ENCODE measurements at regions not wholly inside any gene's neighbourhood (a gene's known extent, or its start where the extent isn't known, plus 50 kb on each side); places are given as distances from the start of the nearest gene placed in this dataset.

- Histone ChIP-seq H3K4me1 (no peaks in the 10 kb centered on the region), H3K36me3 (no peaks in the 10 kb centered on the region), H3K4me3 (no peak overlapping the region), H3K27ac (no peak overlapping the region), H3K9me3 (no peaks in the 10 kb centered on the region), H3K27me3 (no peaks in the 10 kb centered on the region)
- no peak for ATAC-seq (ENCODE audit: low FRiP score in 2 of 2)
- WGBS, 2 donors, result 93 to 98% methylated on average over 2 of the region's 2 CpGs
- TF ChIP-seq, protein P1, sequence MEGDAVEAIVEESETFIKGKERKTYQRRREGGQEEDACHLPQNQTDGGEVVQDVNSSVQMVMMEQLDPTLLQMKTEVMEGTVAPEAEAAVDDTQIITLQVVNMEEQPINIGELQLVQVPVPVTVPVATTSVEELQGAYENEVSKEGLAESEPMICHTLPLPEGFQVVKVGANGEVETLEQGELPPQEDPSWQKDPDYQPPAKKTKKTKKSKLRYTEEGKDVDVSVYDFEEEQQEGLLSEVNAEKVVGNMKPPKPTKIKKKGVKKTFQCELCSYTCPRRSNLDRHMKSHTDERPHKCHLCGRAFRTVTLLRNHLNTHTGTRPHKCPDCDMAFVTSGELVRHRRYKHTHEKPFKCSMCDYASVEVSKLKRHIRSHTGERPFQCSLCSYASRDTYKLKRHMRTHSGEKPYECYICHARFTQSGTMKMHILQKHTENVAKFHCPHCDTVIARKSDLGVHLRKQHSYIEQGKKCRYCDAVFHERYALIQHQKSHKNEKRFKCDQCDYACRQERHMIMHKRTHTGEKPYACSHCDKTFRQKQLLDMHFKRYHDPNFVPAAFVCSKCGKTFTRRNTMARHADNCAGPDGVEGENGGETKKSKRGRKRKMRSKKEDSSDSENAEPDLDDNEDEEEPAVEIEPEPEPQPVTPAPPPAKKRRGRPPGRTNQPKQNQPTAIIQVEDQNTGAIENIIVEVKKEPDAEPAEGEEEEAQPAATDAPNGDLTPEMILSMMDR (IDR thresholded peaks at IDR 0.05), result no peak
- TF ChIP-seq POLR2A (IDR thresholded peaks at IDR 0.05) (no peak), EP300 (IDR thresholded peaks at IDR 0.05) (no peak), POLR2AphosphoS5 (IDR thresholded peaks at IDR 0.05) (no peak)
- DNase-seq, result no peak
Observed at GRCh38 chr17:69919789-69920188, 155.2 kb upstream of the KCNJ16 start.

GRCh38 chr17:69921046-69921445, 154.0 kb upstream of the KCNJ16 start:
- Histone ChIP-seq H3K9me3 (no peaks in the 10 kb centered on the region), H3K4me1 (no peaks in the 10 kb centered on the region), H3K27me3 (no peaks in the 10 kb centered on the region), H3K36me3 (no peaks in the 10 kb centered on the region), H3K27ac (no peak overlapping the region), H3K4me3 (no peak overlapping the region)
- TF ChIP-seq EP300 (IDR thresholded peaks at IDR 0.05) (no peak), POLR2AphosphoS5 (IDR thresholded peaks at IDR 0.05) (no peak), POLR2A (IDR thresholded peaks at IDR 0.05) (no peak)
- TF ChIP-seq, protein P1 (IDR thresholded peaks at IDR 0.05), result no peak
- ATAC-seq (ENCODE audit: low FRiP score in 2 of 2) (no peak), DNase-seq (no peak)
- WGBS, 2 donors, result 76 to 79% methylated on average over 1 of the region's 1 CpG

DNA sequence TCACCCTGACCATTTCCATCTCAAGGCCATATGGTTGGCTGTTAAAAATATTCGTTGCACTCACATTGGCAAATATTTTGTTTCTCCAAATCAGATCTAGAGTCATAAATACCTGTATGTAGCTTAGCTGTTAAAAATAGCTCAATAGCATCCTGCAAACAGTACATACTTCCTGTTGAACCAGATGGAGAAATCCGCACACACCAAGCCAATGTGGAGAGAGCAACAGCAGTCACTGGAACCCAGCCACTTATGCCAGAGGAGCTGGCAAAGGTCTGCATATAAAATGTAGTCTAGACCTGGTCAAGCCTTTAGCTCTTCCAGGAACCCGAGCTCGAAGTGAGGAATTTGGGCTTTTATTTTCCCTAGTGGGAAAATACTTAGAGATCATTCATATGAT, 146.4 kb upstream of the KCNJ16 start:
- Histone ChIP-seq H3K4me3 (no peak overlapping the region), H3K27me3 (no peaks in the 10 kb centered on the region), H3K4me1 (no peaks in the 10 kb centered on the region), H3K27ac (no peak overlapping the region), H3K36me3 (no peaks in the 10 kb centered on the region), H3K9me3 (no peaks in the 10 kb centered on the region)
- ATAC-seq (ENCODE audit: low FRiP score in 2 of 2) (no peak), DNase-seq (no peak)
- no peak for TF ChIP-seq EP300 (IDR thresholded peaks at IDR 0.05)
- no peak for TF ChIP-seq POLR2AphosphoS5 (IDR thresholded peaks at IDR 0.05)
- no peak for TF ChIP-seq POLR2A (IDR thresholded peaks at IDR 0.05)
- TF ChIP-seq, protein P1 (IDR thresholded peaks at IDR 0.05), result no peak
- 48 to 49% methylated on average over 4 of the region's 4 CpGs for WGBS, 2 donors

- 76 to 93% methylated on average over 3 of the region's 3 CpGs for WGBS, 2 donors
- Histone ChIP-seq H3K4me3 (no peak overlapping the region), H3K4me1 (no peaks in the 10 kb centered on the region), H3K9me3 (no peaks in the 10 kb centered on the region), H3K27me3 (no peaks in the 10 kb centered on the region), H3K27ac (no peak overlapping the region), H3K36me3 (no peaks in the 10 kb centered on the region)
- DNase-seq (no peak), ATAC-seq (ENCODE audit: low FRiP score in 2 of 2) (no peak)
- TF ChIP-seq EP300 (IDR thresholded peaks at IDR 0.05) (no peak), POLR2AphosphoS5 (IDR thresholded peaks at IDR 0.05) (no peak), POLR2A (IDR thresholded peaks at IDR 0.05) (no peak)
- TF ChIP-seq, protein P1 (IDR thresholded peaks at IDR 0.05), result no peak
Observed at GRCh38 chr17:69936996-69937395, 138.0 kb upstream of the KCNJ16 start.

- no peak for ATAC-seq (ENCODE audit: low FRiP score in 2 of 2)
- Histone ChIP-seq H3K27me3 (no peaks in the 10 kb centered on the region), H3K27ac (no peak overlapping the region), H3K4me3 (no peak overlapping the region), H3K4me1 (no peaks in the 10 kb centered on the region), H3K36me3 (no peaks in the 10 kb centered on the region), H3K9me3 (no peaks in the 10 kb centered on the region)
- no peak for DNase-seq
- TF ChIP-seq POLR2AphosphoS5 (IDR thresholded peaks at IDR 0.05) (no peak), POLR2A (IDR thresholded peaks at IDR 0.05) (no peak), EP300 (IDR thresholded peaks at IDR 0.05) (no peak)
- TF ChIP-seq, protein P1 (IDR thresholded peaks at IDR 0.05), result no peak
Observed at GRCh38 chr17:69943058-69943457, 132.0 kb upstream of the KCNJ16 start.

All from upper lobe of left lung (tissue), 6 donors.